ENCODE measurements at regions not wholly inside any gene's neighbourhood (a gene's known extent, or its start where the extent isn't known, plus 50 kb on each side); places are given as distances from the start of the nearest gene placed in this dataset.

- H3K27ac ChIP-seq: no peak overlapping the region
- no peak for TF ChIP-seq CTCF (conservative IDR thresholded peaks at IDR 0.05)
Measured at GRCh38 chr5:68754536-68754935, 339.3 kb upstream of the SLC30A5 start.

- no peak overlapping the region for H3K27ac ChIP-seq
- TF ChIP-seq CTCF (conservative IDR thresholded peaks at IDR 0.05): no peak
Measured at GRCh38 chr5:68755293-68755692, 338.5 kb upstream of the SLC30A5 start.

GRCh38 chr5:68757006-68757405, 336.8 kb upstream of the SLC30A5 start:
- no peak for TF ChIP-seq CTCF (conservative IDR thresholded peaks at IDR 0.05)

GRCh38 chr5:68757626-68758212, 336.1 kb upstream of the SLC30A5 start:
- no peak for TF ChIP-seq CTCF (conservative IDR thresholded peaks at IDR 0.05)
- no peak overlapping the region for H3K27ac ChIP-seq

More at GRCh38 chr5:68757006-68757405, 336.8 kb upstream of the SLC30A5 start:
- H3K27ac ChIP-seq: no peak overlapping the region

- no peak overlapping the region for H3K27ac ChIP-seq
- TF ChIP-seq CTCF (conservative IDR thresholded peaks at IDR 0.05): no peak
Measured at GRCh38 chr5:68759593-68759992, 334.2 kb upstream of the SLC30A5 start.

- no peak for TF ChIP-seq CTCF (conservative IDR thresholded peaks at IDR 0.05)
- H3K27ac ChIP-seq: no peak overlapping the region
Measured at GRCh38 chr5:68762201-68762600, 331.6 kb upstream of the SLC30A5 start.

GRCh38 chr5:68766952-68767464, 326.8 kb upstream of the SLC30A5 start:
- no peak for TF ChIP-seq CTCF (conservative IDR thresholded peaks at IDR 0.05)

More at GRCh38 chr5:68766952-68767464, 326.8 kb upstream of the SLC30A5 start:
- no peak overlapping the region for H3K27ac ChIP-seq
